LHCN-M2 (cell line): ENCODE measurements at regions not wholly inside any gene's neighbourhood (a gene's known extent, or its start where the extent isn't known, plus 50 kb on each side); places are given as distances from the start of the nearest gene placed in this dataset.
"Not testable (repeated sequence)": the region's sequence is repeated elsewhere in the genome, so short reads cannot be mapped to it uniquely, and the experiment has no call there.

Source experiments
- DNase-seq: peaks from one replicate; pipeline ENCODE4 v3.0.0-alpha.2; 2012; ENCODE audit warnings: low read depth

- DNase-seq: no peak
Measured at GRCh38 chr2:22967756-22968155, 417.2 kb upstream of the KLHL29 start.

DNA sequence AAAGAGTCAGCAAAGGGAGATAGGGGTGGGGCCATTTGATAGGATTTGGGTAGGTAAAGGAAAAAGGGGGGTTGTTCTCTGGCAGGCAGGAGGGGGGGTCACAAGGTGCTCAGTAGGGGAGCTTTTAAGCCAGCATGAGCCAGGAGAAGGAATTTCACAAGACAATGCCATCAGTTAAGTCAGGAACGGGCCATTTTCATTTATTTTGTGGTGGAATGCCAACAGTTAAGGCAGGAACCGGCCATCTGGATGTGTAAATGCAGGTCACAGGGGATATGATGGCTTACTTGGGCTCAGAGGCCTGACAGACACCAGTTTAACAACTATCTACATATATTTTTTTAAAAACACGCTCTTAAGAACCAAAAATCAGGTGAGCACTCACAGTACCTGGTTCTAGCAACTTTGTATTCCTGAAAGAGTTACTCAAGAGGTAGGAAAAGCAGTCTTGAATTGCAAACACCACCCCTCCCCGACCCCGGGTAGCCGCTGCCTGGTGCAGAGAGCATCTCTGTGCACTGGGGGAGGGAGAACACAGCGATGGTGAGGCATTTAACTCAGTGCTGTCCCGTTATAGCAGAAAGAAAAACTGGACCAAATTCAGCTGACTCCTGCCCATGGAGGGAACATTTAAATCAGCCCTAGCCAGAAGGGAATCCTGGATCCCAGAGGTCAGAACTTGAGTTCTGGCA, 414.5 kb upstream of the KLHL29 start:
- no peak for DNase-seq

GRCh38 chr2:22970991-22971390, 414.0 kb upstream of the KLHL29 start:
- no peak for DNase-seq

DNA sequence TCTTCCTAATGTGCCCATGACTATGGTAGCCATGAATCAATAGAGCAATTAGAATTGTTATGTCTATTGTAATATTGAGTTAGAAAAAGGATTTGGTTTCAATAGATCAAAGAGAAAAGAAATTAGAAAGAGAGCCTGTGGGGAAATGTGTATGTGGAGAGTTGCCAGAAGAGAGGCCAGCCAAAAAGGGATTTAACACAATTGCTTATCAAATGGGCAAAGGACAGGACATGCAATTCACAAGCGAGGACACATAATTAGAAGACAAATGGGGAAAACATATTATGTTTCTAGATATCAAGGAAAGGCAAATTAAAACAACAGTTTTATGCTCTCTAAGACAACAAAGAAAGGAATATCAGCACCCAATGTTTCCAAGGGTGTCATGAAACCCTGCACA, 403.2 kb upstream of the KLHL29 start:
- DNase-seq: no peak

DNA sequence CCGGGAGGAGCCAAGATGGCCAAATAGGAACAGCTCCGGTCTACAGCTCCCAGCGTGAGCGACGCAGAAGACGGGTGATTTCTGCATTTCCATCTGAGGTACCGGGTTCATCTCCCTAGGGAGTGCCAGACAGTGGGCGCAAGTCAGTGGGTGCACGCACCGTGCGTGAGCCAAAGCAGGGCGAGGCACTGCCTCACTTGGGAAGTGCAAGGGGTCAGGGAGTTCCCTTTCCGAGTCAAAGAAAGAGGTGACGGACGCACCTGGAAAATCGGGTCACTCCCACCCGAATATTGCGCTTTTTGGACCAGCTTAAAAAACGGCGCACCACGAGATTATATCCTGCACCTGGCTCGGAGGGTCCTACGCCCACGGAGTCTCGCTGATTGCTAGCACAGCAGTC, 400.8 kb upstream of the KLHL29 start:
- DNase-seq: not testable (repeated sequence)

DNA sequence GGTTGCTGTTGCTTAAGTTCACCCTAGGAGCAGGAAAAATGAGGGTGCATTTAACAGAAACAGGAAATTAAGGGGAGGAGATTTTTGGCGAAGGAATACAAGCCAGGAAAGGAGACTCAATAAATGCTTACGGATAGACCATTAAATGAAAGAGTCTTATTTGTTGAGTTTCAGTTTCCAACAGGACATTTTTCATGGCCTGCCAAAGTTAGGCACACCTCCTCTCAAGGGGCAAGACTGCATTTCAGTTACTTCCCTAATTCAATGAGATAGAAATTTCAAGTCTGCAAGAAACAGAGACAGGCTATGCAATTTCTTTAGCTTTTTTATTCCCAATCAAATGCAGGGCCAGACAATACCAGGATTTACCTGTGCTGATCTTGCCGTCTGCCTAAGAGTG, 394.7 kb upstream of the KLHL29 start:
- no peak for DNase-seq

DNA sequence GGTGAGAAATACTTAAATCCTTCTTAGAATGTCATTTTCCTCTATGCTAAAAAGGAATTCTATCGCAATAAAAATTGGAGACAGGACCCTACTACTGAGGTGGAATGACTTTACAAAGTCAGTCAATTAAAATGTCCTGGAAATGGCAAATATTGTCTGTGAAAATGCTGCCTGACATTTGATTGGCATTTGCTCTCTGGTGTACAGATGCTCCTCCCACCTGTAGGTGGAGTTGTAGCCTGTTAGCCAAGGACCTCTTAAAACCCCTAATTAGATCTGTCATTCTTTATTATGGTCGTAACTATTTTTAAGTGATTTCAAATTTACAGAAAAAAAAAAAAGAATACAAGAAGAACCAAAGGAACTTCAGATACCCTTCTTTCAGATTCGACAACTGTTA, 393.1 kb upstream of the KLHL29 start:
- DNase-seq: no peak

GRCh38 chr2:22992441-22992840, 392.5 kb upstream of the KLHL29 start:
- DNase-seq: no peak

- DNase-seq: no peak
Measured at GRCh38 chr2:22993250-22993649, 391.7 kb upstream of the KLHL29 start.

GRCh38 chr2:22995576-22995975, 389.4 kb upstream of the KLHL29 start:
- DNase-seq: no peak

GRCh38 chr2:22996911-22997310, 388.1 kb upstream of the KLHL29 start:
- DNase-seq: no peak

- no peak for DNase-seq
Measured at GRCh38 chr2:22998359-22998758, 386.6 kb upstream of the KLHL29 start.

DNA sequence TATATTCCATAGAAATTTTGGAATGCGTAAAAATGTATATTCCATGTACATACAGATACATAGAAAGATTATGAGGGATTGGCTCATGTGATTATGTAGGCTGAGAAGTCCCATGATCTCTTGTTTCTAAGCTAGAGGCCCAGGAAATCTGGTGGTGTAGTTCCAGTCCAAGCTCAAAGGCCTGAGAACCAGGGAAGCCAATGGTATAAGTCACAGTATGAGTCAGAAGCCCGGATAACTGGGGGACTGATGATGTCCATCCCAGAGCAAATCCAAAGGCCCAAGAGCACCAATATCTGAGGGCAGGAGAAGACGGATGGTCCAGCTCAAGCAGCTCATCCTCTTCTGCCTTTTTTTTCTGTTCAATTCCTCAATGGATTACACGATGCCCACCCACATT, 385.0 kb upstream of the KLHL29 start:
- no peak for DNase-seq

- no peak for DNase-seq
Measured at GRCh38 chr2:23002234-23002633, 382.7 kb upstream of the KLHL29 start.

DNA sequence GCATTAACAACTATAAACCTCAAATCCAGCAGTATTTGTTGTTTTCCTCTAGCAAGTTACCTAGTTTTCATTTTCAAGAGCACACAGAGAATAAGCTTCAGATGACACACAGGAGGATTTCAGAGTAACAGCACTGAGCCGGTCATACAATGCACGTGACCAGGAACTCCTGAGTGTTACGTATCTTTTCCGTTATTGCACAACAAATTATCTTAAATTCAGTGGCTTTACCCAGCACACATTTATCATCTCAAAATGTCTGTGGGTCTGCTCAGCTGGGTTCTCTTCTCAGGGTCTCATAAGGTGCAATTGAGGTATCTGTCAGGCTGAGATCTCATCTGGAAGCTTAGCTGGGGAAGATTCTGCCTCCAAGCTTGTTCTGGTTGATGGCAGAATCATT, 379.5 kb upstream of the KLHL29 start:
- DNase-seq: no peak

DNA sequence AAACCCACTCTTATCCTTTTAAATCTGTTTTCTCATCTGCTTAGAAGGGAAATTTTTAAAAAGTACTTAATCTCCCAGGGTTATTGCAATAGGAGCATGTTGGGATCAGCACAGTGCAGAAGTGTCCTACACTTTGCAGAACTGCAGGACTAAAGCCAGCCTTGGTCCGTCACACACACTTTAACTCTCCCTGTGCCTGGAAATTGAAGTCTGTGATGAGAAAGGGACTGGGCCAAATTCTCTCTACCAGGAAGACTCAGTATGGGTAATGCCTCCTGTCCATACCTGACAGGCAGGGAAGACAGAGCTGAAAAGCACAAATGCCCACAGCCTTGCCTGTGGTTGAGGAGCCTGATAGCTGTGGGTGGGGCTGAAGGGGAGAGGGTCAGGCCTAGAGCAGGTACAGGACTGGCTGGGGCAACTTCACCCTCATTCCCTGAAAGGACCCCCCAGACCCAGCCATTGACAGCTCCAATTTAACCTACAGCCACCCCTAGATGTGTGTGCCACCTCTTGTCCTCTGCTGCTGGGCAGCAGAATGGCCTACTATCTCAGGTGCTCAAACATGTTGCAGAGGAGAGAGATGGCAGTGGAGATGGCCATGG, 377.2 kb upstream of the KLHL29 start:
- DNase-seq: no peak

DNA sequence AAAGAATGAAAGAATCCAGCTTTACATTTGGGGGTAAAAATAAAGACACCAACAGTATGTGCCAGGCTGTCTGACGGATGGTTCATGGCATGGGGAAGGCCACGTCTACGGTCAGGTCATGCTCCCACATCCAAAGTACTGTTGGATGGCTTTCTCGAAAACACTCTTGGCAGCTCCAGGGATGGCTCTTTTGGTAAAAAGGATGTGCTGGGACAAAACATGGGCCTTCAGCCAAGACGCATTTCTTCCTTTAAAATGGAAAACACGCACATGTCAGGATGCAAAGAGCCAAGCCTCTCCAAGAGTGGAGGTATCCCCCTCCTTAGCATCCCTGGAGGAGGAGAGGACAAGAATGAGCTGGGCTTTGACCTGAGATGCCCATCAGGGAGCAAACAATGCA, 376.5 kb upstream of the KLHL29 start:
- no peak for DNase-seq

DNA sequence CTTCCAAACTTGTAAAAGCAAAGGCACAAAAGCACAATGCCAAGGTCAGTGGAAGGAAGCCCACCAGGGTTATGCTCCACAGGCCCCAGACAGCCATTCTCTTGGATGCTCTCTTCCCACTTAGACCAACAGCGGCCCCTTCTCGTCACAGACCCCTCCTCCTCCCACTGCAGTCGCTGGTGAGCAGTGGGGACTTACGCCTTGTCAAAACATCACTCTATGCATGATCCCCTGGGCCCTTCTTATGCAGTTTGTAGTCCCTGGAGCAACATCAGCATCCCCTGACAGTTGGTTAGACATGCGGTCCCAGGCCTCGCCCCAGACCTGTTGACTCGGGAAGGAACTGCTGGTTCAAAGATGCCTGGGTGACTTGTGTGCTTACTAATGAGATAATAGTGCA, 376.0 kb upstream of the KLHL29 start:
- no peak for DNase-seq

GRCh38 chr2:23009545-23010149, 375.3 kb upstream of the KLHL29 start:
- no peak for DNase-seq

- no peak for DNase-seq
Measured at GRCh38 chr2:23012499-23012898, 372.5 kb upstream of the KLHL29 start.

- DNase-seq: no peak
Measured at GRCh38 chr2:23015651-23016200, 369.3 kb upstream of the KLHL29 start.

- DNase-seq: no peak
Measured at GRCh38 chr2:23019476-23019875, 365.5 kb upstream of the KLHL29 start.

GRCh38 chr2:23020659-23021058, 364.3 kb upstream of the KLHL29 start:
- DNase-seq: no peak
